ENCODE measurements at regions not wholly inside any gene's neighbourhood (a gene's known extent, or its start where the extent isn't known, plus 50 kb on each side); places are given as distances from the start of the nearest gene placed in this dataset.

DNA sequence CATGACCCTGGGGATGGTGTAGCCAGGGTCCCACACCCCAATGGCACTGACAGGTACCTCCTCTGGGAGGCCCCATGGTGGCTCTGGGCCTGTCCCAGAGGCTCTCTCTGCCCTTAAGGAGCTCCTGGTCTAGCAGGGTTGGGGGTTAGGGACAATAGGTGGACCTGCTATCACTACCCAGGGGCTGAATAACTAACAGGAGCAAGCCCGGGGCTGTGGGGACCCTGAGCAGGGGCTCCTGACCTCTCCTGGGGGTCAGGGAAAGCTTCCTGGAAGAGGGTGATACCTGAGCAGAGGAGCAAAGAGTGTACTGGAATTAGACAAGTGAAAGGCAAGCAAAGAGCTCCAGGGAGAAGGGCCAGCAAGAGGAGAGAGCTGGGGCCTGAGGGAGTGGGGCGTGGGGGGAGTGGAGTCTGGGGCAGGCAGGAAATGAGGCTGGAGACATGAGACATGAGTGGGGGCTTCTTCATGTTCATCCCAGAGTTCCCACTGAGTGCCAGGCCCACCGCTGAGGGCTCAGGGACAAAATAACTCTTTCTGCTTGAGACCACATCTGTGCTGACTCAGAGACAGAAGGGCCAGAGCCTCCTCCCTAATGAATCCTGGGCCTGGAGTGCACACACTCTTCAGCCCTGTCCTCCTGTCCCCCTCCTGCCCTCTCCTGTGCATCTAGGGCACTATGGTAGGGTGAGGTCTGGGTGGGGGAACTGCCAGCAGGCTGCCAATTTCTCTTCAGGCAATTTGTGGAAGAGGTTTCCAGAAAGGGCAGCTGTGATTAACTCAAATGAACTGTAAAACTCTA lies 517.6 kb downstream of the PTPRU start:
- no peak for DNase-seq (ENCODE audit: low read depth in 2 of 2)

DNA sequence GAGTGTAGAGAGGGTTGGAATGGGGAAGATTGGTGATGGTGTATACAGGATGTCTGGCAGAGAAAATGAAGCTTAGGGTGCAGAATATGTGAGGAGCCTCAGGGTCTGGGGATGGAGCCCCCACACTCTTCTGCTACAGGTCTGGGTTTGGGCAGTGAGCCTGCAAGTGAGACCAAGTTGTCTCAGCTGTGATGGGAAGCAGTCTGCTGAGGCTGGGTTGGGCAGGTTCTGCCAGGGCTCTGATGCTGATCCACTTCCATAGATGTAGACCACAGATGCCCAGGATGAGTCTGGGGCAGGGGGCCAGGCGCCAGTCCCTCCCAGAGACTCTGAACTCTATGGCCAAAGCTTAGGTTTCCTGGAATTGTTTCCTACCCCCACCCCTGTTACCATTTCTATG lies 516.9 kb downstream of the PTPRU start:
- no peak for DNase-seq (ENCODE audit: low read depth in 2 of 2)

DNA sequence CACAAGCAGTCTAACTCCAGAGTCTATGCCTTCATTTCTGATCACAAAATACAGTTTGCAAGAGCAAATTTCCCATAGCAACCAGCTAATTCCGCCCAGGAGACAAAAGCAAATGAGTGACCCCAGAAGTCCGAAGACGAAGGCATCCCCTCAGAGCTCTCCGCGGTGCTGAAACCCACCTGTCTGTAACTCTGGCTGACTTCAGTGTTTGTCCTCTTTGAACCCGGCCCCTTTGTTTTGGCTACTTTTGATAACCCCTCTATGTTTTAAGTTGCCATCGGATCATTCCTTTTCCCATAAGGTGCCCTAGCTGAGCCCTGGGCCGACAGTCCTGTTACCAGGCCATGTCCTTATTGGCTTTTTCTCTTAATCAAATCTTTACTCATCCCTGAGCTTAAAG lies 515.8 kb downstream of the PTPRU start:
- no peak for DNase-seq (ENCODE audit: low read depth in 2 of 2)

DNA sequence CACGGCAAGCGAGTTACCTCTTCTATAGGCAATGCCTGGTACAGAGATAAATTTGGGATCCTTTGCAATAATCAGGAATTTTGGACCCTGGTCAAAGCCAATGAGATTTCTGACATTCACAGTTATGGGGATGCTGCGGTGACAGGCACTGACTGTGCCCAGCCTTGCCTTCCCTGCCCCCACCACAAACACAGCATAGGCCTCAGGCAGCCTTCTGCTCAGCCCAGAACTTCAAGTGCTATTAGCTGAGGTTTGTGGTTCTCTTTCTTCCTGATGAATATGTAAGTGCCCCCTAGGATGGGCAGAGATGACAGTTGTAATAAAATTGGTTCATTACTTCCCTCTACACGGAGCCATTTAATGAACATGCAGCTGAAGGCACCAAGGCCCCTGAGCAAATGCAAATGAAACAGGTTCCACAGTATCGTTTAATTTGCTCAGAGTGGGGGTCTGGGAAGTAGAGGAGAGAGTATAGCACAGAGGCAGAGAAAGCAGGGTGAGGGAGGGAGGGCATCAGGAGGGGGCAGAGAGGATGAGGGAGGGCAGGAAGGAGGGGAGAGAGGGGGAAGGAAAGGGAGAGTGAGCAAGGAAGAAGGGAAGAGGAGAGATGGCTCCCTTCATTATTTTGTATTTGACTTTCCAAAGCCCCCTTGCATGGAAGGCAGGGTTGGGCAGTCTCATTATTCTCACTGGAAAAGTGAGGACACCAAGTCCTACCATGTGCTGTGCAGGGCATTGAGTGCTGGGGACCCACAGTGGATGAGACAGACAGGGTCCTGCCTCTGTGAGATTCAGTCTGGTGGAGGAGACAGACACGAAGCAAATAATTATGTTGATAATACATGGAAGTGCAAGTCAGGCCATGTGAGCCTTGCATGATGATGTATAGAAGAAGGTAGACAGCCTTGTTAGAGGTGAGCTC lies 513.0 kb downstream of the PTPRU start:
- no peak for DNase-seq (ENCODE audit: low read depth in 2 of 2)

DNA sequence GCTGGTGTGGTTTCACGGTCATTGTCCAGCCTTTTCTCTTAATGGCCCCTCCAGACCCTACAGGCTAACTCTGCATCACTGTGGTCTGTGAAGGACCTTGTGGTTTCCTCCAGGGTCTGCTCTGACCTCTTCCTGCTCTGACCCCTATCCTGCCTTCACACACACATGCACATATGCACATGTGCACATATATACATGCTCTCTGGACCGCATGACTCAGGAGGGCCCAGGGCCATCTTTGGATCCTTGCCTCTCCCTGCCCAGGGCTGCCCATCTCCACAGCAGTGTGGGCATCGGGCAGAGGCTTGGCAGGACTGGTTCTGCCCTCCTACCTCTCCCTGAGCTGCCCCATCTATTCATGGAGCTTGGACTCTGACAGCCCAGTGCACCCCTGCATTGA lies 510.9 kb downstream of the PTPRU start:
- DNase-seq (ENCODE audit: low read depth in 2 of 2), result no peak

DNA sequence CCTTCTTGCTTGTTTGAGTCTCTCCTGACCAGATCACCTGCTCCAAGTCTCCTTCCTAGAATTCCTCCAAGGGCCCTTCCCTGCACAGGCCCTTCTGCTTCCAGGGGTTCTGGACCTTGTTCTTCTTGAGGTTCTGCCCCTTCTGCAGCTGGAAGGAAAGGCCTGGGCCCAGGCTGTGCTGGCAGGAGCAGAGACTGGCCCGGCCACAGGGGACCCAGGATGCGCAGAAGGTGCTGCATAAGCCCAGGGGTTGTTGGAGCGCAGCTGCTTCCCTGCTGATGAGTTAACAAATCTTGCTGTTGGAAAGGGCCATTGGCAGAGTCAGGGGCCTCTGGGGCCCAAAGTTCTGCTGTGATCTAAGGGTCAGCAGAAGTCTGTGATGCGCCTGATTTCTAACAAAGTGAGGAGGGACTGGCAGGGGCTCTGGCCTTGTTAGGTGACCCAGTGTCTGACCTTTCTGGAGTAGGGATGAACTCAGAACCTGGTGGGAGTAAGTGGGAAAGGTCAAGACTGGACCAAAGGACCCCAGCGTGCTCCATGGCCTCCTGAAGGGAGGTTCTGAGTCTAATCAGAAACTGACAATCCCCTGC lies 509.8 kb downstream of the PTPRU start:
- no peak for DNase-seq (ENCODE audit: low read depth in 2 of 2)

DNA sequence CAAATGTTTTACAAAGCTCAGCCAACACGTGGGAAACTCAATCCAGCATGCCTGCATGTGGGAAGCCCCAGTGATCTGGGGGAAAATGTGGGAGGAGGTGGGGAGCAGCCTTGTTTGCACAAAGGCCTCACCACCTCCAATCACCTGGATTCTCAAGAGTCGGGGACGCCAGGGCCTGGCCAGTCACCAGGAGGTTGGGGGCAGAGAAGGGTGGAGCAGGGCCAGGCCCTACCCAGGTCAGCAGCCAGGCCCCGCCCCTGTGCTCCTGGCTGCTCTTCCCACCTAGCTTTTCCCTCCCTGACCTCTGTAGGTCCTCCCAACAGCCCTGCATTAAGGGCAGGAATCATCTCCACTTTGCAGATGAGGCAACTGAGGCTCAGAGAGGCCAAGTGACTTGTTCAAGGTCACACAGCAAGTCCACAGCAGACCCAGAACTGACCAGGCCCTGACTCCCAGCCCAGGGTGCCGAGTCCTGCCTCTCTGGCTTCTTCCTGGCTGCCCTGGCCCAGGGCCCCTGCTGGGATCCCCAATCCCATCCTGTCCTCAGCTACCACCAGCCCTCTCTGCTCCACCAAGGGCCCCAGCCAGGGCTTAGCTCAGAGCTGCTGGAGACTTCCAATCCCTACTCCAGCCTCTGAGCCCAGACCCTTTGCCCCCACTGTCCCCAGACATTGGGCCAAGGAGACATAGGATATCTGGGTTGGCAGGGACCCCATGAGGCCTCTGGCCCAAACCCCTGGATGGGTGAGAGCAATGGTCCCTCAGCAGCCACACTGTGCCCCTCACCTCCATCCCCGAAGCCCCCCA lies 508.6 kb downstream of the PTPRU start:
- no peak for DNase-seq (ENCODE audit: low read depth in 2 of 2)

DNA sequence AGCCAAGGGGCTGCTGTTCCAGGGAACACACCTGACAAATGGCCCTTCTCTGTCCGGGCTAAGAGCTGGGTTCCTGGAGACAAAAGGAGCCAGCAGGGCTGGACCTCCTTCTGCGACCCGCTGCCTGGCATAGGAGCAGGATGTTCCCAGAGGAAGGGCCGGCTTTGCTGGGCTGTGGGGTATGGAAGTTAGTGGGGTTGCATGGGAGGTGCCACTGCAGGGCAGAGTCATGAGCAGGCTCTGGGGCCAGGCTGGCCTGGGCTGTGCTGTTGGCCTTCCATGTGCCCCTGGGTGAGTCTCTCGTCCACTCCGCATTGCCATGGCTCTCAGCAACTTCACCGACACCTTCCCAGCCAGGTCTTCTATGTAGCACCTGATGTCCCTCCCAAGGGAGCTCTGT lies 507.6 kb downstream of the PTPRU start:
- no peak for DNase-seq (ENCODE audit: low read depth in 2 of 2)

DNA sequence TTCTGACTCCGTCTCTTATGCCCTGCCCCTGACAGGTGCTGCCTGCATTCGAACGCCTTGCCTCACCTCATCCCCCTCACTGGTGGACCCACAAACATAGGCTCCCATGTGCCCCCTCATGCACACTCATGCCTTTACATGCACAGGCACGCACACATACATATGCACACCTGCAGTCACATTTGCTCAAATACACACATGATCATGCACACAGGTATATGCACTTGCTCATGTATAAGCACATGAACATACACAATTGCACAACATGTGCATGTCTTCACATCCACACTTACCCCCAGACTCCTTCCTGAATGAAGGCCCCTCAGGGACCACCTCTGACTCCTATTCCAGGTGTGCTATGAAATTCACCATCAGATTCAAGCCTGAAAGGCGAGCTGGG lies 506.9 kb downstream of the PTPRU start:
- DNase-seq (ENCODE audit: low read depth in 2 of 2), result no peak

DNA sequence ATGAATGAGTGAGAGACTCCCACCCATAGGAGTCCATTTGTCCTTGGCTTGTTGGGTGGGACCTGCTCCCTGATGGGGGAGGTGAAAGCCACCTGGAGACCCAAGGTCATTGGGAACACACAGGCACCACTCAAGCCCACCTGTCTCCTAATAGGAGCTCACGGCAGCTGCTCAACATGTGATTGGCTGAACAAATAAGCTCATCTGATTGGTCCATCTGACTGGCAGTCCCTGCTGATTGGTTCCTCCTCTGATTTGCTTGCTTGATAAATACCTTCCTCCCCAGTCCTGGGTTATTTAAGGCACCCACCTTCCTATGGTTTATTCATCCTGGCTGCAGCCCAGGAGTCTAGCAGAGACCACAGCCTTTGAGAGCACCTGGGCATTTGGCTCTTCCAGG lies 502.9 kb downstream of the PTPRU start:
- no peak for DNase-seq (ENCODE audit: low read depth in 2 of 2)

DNA sequence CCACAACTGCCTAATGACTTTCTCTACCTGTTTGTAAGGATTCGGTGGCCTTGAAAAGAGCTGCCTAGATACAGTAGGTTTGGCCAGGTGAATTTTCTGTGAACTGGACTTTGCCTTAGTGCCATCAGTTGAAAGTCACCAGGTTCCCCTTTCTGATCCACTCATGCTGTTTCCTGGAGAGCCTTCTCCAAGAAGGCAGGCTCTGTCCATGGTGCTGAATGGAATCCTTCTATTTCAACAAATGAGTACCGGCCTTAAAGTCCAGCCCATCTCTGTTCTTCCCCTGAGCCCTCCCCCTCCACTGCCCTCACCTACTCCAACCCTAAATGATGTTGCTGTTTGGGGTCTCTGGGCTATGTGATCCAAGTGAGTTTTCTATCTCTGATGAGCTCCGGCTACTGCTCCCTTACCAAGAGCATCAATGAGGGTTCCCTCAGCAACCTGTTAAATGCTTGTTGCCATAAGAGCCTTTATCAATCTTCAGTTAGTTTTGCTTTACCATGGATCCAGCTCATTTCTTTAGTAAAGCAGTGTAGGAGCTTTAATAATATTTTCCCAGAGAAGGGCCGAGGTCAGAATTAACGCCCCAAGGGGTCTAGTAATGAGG lies 500.4 kb downstream of the PTPRU start:
- DNase-seq (ENCODE audit: low read depth in 2 of 2), result no peak

DNA sequence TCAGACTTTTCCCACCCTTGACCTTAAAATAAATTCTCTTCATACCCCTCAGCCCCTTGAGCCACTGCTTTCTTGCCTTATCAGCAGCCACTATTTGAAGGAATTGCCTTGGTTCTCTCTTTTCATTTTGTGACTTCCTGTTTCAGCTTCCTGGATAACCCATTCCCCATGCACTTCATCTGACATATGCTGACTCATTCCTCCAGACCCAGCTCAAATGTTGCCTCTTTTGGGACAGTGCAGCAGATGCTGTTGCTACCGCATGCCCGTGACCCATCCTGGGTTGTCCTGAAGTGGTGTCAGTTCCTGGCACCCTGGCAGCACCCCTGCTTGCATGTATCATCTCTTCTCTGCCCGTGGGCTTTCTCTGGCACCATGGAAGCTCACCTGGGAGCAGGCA lies 496.1 kb downstream of the PTPRU start:
- no peak for DNase-seq (ENCODE audit: low read depth in 2 of 2)

DNA sequence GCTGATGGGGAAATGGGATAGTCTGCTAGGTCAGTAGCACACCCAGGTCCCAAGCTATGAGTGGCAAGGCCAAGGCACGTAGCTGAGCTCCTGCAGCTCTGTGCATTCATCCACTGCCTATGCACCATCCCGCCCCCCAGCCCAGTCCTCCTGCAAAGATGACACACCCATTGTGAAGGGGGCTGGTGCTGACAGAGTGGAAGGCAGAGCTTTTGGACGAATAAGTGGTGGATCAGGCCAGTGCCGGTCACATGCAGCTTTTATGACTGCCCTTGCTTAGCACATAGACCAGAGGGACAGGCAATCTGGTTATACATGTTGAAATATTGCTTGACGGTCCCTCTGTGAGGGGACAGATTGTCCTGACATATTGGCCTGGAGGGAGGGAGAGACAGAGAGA lies 494.3 kb downstream of the PTPRU start:
- DNase-seq (ENCODE audit: low read depth in 2 of 2), result no peak

DNA sequence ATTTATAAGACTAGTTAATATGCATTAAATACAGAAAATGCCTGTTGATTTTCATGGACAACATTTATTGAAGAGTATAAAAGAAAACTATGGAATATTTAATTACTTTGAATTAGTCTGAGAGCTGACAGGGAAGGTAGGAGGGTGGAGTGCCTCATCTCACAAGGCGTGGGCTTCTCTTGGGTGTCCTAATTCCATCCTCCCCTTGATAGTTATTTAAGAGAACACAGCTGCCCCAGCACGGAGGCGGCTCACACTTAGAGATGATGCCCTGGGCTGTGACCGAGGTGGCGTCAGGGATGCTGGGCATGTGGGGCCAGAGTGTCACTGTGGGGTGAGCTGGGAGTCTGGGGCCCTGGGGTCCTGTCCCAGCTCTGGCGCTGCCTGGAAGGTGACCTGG lies 493.0 kb downstream of the PTPRU start:
- DNase-seq (ENCODE audit: low read depth in 2 of 2), result no peak

DNA sequence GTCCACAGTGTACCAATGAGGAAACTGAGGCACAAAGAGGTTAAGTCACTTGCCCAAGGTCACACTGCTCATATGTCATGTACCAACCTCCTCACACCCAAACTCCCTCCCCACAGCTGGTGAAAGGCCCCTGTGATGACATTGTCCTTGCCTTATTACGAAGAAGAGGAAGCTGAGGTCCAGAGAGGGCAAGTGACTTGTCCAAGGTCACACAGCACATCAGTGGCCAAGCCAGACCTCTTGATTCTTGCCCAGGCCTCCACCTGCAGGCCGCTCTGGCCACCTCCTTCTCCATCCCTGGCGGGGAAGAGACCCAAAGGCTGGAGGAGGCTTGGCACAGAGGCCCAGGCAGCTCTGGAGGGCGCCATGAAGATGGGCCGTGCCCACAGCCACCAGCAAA lies 492.4 kb downstream of the PTPRU start:
- DNase-seq (ENCODE audit: low read depth in 2 of 2), result no peak

DNA sequence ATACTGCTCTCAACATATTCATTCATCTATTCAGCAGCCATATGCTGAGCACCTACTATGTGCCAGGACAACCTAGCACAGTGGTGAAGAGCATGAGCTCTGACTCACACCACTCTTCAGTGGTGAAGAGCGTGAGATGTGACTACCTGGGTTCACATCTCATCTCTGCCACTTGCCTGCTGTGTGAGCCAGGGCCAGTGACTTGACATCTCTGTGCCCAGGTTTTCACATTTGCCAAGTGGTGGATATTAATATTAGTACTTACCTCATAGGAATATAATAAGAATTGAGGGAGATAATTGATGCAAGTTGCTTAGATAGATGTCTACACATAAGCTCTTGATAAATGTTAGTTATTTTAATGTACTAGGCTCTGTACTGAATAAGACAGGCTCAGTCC lies 488.9 kb downstream of the PTPRU start:
- no peak for DNase-seq (ENCODE audit: low read depth in 2 of 2)

DNA sequence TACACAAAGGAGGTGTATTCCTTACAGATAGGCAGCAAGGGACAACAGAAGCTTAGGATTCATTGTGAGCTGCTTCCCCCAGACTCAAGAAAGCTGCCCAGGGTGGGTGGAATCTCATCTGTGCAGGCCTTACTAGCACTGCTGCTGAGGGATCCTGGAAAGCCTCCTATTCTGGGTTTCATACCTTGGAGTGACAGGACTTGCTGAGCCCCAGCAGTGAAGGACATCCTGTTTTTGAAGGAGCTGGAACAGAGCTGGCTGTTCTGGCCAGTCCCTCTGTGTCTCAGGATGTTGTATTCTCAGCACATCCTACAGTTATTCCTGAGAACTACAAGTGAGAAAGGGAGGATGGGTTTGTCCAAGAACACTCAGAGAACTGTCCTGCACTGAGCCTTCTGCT lies 486.3 kb downstream of the PTPRU start:
- DNase-seq (ENCODE audit: low read depth in 2 of 2), result no peak

DNA sequence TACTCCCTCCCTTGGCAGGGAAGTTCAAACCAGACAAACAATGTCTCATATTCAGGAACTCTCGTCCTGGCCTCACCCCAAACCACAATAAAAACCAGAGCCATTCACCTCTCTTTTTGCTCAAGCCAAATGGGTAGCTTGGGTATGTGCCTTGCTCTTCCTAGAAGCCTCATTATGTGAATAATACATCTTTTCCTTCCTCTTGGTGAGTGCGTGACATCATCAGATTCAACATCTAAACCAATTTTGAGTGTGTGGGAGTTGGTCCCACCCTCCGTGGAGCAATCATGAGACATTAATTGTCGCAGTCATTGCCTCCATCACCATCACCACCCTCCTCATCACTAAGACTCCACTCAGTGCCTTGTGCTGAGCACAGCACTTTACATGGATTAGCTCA lies 482.9 kb downstream of the PTPRU start:
- peak in 1 of 2 donors; percentile 1 for DNase-seq (ENCODE audit: low read depth in 2 of 2)

DNA sequence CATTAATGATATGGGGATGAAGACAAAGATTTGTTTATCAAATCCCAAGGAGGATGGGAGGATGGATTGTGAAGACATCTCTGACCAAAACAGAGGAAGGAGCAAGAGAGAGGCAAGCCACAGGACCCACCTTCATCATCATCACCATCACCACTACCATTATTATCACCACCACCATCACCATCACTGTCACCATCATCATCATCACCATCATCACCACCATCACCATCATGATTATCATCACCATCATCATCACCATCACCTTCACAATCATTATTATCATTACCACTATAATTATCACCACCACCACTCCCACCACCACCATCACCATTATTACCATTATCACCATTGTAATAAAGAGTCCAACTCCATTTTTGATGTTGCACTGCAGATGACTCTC lies 482.5 kb downstream of the PTPRU start:
- no peak for DNase-seq (ENCODE audit: low read depth in 2 of 2)

DNA sequence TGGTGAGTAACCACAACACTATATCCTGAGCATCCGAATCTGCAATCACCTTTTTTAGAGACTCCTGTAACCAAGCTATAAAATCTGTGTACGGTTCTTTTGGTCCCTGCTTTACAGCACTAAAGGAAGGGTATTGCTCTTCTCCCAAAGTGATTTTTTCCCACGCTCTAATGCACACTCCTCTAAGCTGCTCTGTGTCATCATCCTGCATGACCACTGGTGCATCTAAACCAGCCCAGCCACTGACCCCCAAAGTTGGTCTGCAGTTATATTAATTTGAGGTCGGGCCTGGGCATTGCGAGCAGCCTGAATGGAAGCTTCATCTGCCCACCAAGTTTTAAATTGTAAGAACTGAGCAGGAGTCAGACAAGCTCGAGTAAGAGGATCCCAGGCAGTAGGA lies 480.0 kb downstream of the PTPRU start:
- no peak for DNase-seq (ENCODE audit: low read depth in 2 of 2)

DNA sequence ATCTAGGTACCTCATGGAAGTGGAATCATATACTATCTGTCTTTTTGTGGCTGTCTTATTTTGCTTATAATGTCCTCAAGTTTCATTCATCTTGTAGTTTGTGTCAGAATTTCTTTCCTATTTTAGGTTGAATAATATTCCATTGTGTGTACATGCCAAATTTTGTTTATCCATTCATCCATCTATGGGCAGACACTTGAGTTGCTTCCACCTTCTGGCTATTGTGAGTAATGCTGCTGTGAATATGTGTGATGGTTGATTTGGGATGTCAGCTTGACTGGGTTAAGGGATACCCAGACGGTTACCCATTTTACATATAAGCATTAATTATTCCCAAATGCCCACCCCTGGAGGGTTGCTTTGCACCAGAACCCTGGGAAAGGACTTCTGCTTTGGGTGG lies 477.5 kb downstream of the PTPRU start:
- no peak for DNase-seq (ENCODE audit: low read depth in 2 of 2)

DNA sequence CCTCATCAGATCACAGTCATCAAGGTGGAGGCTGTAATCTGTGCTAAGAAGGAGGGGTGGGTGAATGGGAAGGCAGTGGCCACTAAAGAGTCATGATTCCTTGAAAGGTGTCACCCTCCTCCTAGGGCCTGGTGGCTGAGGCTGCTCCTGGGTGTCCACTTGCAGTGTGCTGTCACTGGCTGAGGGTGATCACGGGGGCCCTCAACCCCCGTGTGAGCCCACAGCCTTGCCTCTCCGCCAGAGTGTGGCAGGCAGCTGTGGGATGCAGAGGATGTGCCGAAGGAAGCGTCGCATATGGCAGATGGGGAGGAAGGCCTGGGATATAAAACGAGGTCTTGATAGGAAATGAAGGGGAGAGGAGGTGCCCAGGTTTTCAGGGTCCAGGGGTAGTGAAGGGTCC lies 476.5 kb downstream of the PTPRU start:
- no peak for DNase-seq (ENCODE audit: low read depth in 2 of 2)

All from stimulated activated CD4-positive, alpha-beta T cell treated with anti-CD3 and anti-CD28 coated beads, Interleukin-15, amount 100 ng/mL, for 48 hours (primary cell).